B cell (primary cell): ENCODE measurements at regions not wholly inside any gene's neighbourhood (a gene's known extent, or its start where the extent isn't known, plus 50 kb on each side); places are given as distances from the start of the nearest gene placed in this dataset.

Experiments
- EZH2 ChIP-seq: IDR thresholded peaks from 2 replicates; pipeline ENCODE4 v1.6.1; 2012; ENCODE audit warnings: borderline replicate concordance, low read depth, mild to moderate bottlenecking, moderate library complexity, low read length; ENCODE audit not compliant: insufficient read depth, poor library complexity, severe bottlenecking
- TF ChIP-seq, protein P1 (sequence below): fragments of 200-600 bp; IDR thresholded peaks from one replicate; pipeline ENCODE4 v1.8.0; 2022; ENCODE audit warnings: antibody characterized with exemption, mild to moderate bottlenecking

DNA sequence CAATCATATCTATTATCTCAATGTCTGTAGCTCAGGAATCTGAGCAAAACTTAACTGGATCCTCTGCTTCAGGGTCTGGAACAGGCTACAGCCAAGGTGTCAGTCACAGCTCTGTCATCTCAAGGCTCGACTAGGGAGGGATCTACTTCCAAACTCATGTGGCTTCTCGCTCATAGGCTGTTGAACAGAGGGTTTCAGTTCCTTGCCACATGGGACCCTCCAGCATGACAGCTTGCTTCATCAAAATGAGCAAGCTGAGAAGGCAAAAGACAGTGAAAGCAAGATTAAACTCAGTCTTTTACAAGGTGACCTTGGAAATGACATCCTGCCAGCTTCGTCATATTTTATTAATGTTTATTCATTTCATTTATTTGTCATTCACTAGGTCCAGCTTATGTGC is 111.7 kb downstream of the GADD45G start:
- TF ChIP-seq, protein P1, sequence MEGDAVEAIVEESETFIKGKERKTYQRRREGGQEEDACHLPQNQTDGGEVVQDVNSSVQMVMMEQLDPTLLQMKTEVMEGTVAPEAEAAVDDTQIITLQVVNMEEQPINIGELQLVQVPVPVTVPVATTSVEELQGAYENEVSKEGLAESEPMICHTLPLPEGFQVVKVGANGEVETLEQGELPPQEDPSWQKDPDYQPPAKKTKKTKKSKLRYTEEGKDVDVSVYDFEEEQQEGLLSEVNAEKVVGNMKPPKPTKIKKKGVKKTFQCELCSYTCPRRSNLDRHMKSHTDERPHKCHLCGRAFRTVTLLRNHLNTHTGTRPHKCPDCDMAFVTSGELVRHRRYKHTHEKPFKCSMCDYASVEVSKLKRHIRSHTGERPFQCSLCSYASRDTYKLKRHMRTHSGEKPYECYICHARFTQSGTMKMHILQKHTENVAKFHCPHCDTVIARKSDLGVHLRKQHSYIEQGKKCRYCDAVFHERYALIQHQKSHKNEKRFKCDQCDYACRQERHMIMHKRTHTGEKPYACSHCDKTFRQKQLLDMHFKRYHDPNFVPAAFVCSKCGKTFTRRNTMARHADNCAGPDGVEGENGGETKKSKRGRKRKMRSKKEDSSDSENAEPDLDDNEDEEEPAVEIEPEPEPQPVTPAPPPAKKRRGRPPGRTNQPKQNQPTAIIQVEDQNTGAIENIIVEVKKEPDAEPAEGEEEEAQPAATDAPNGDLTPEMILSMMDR, result no peak
- TF ChIP-seq EZH2, result no peak
